ENCODE measurements at regions not wholly inside any gene's neighbourhood (a gene's known extent, or its start where the extent isn't known, plus 50 kb on each side); places are given as distances from the start of the nearest gene placed in this dataset.

DNA sequence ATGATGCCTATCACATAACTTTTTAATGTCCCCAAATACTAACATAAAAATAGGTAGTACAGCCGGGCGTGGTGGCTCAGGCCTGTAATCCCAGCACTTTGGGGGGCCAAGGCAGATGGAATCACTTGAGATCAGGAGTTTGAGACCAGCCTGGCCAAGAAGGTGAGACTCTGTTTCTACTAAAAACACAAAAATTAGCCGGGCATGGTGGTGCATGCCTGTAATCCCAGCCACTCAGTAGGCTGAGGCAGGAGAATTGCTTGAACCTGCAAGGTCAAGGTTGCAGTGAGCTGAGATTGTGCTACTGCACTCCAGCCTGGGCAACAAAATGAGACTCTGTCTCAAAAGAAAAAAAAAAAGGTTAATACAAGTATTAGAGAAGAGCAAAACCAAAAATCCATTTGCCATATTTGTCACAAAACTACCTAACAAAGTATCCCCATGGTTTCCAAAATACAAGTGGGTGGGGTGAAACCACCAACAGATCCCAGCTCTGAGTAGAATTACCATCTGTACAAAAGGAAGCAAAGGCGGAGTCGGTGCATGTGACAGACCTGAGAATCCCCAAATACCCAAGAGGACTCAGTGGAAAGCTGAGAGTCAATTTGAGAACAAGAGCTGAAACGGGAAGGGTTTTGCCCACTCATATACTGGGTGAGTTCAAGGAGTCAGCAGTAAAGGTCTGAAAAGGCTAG is 113.2 kb downstream of the TOMM20 start:
- TF ChIP-seq, protein P1, sequence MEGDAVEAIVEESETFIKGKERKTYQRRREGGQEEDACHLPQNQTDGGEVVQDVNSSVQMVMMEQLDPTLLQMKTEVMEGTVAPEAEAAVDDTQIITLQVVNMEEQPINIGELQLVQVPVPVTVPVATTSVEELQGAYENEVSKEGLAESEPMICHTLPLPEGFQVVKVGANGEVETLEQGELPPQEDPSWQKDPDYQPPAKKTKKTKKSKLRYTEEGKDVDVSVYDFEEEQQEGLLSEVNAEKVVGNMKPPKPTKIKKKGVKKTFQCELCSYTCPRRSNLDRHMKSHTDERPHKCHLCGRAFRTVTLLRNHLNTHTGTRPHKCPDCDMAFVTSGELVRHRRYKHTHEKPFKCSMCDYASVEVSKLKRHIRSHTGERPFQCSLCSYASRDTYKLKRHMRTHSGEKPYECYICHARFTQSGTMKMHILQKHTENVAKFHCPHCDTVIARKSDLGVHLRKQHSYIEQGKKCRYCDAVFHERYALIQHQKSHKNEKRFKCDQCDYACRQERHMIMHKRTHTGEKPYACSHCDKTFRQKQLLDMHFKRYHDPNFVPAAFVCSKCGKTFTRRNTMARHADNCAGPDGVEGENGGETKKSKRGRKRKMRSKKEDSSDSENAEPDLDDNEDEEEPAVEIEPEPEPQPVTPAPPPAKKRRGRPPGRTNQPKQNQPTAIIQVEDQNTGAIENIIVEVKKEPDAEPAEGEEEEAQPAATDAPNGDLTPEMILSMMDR (IDR thresholded peaks at IDR 0.05) = no peak
- TF ChIP-seq EZH2 (IDR thresholded peaks at IDR 0.05; ENCODE audit: borderline replicate concordance, insufficient read depth, low read depth, low read length, poor library complexity, severe bottlenecking) = no peak
